ENCODE measurements at regions not wholly inside any gene's neighbourhood (a gene's known extent, or its start where the extent isn't known, plus 50 kb on each side); places are given as distances from the start of the nearest gene placed in this dataset.

DNA sequence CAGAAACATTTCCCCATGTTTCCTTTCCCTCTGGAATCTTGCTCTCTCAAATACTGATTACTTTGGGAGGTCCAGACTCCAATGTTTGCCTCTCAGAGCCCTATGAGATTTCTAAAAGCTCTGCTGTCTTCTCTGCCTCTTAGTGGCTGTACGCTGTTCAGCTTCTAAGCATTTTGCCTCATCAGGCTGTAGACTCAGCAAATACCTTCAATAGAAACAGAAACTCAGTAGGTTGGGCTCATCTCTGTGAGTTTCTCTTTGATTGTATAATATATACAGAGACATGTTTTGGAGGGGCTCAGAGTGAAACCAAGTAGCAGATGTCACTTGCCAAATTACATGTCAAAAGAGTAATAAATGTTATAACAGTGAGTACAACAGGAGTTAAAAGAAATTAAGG is 380.8 kb upstream of the MEIS2 start:
- H3K27ac ChIP-seq = no peak overlapping the region
- TF ChIP-seq, protein P1, sequence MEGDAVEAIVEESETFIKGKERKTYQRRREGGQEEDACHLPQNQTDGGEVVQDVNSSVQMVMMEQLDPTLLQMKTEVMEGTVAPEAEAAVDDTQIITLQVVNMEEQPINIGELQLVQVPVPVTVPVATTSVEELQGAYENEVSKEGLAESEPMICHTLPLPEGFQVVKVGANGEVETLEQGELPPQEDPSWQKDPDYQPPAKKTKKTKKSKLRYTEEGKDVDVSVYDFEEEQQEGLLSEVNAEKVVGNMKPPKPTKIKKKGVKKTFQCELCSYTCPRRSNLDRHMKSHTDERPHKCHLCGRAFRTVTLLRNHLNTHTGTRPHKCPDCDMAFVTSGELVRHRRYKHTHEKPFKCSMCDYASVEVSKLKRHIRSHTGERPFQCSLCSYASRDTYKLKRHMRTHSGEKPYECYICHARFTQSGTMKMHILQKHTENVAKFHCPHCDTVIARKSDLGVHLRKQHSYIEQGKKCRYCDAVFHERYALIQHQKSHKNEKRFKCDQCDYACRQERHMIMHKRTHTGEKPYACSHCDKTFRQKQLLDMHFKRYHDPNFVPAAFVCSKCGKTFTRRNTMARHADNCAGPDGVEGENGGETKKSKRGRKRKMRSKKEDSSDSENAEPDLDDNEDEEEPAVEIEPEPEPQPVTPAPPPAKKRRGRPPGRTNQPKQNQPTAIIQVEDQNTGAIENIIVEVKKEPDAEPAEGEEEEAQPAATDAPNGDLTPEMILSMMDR (conservative IDR thresholded peaks at IDR 0.05) = no peak

- TF ChIP-seq, protein P1 (conservative IDR thresholded peaks at IDR 0.05) = no peak
- H3K27ac ChIP-seq = no peak overlapping the region
Measured at GRCh38 chr15:37483779-37484178, 383.4 kb upstream of the MEIS2 start.

DNA sequence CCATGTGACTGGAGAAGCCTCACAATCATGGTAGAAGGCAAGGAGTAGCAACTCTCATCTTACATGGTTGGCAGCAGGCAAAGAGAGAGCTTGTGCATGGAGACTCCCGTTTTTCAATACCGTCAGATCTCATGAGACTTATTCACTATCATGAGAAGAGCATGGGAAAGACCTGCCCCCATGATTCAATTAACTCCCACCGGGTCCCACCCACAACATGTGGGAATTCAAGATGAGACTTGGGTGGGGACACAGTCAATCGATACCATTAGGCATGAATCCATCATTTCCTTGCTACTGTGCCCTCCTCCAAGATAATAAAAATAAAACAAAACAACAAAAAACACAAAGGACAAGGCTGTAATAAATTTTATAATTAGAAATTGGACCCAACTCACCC is 384.7 kb upstream of the MEIS2 start:
- no peak overlapping the region for H3K27ac ChIP-seq
- TF ChIP-seq, protein P1 (conservative IDR thresholded peaks at IDR 0.05) = no peak

DNA sequence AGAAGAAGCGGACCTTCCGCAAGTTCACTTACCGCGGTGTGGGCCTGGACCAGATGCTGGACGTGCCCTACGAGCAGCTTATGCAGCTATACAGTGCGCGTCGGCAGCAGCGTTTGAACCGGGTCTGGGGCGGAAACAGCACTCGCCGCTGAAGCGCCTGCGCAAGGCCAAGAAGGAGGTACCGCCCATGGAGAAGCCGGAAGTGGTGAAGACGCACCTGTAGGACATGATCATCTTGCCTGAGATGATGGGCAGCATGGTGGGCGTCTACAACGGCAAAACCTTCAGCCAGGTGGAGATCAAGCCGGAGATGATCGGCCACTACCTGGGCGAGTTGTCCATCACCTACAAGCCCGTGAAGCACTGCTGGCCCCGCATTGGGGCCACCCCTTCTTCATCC is 390.4 kb upstream of the MEIS2 start:
- H3K27ac ChIP-seq = no peak overlapping the region
- TF ChIP-seq, protein P1 (conservative IDR thresholded peaks at IDR 0.05) = no peak

DNA sequence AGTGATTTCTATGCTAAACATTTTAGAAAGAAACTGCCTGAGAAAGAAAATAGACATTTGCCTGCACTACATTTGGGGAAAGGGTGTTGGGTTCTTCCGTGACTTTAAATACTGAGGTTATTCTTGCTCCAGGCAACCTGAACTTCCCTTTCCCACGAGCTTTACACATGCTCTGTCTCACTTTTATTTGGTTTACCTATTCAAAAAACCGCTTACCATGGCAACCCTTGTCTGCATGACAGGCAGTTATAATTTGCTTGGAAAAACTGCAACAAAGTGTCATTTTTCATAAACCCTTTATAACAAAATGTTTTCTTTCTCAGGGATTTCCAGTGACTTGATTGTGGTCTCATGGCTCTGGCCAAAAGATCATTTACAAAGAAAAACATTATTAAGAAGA is 416.3 kb upstream of the MEIS2 start:
- TF ChIP-seq, protein P1 (conservative IDR thresholded peaks at IDR 0.05) = no peak
- no peak overlapping the region for H3K27ac ChIP-seq

GRCh38 chr15:37517191-37517895 is 417.0 kb upstream of the MEIS2 start:
- TF ChIP-seq, protein P1 (conservative IDR thresholded peaks at IDR 0.05) = no peak

GRCh38 chr15:37518436-37518835 is 416.0 kb upstream of the TMCO5A start:
- TF ChIP-seq, protein P1 (conservative IDR thresholded peaks at IDR 0.05) = no peak
- no peak overlapping the region for H3K27ac ChIP-seq

More at GRCh38 chr15:37517191-37517895, 417.0 kb upstream of the MEIS2 start:
- no peak overlapping the region for H3K27ac ChIP-seq

Measured in VCaP (cell line).